ENCODE measurements at regions not wholly inside any gene's neighbourhood (a gene's known extent, or its start where the extent isn't known, plus 50 kb on each side); places are given as distances from the start of the nearest gene placed in this dataset.

GRCh38 chr3:72437661-72438406 is 410.4 kb downstream of the SHQ1 start:
- Histone ChIP-seq H3K4me1 (peaks cover 6% of the 10 kb centered on the region), H3K9me3 (no peaks in the 10 kb centered on the region), H3K27ac (no peak overlapping the region), H3K27me3 (no peaks in the 10 kb centered on the region), H3K4me3 (no peak overlapping the region), H3K36me3 (ENCODE audit: low read depth, missing control alignments) (no peaks in the 10 kb centered on the region)
- no peak for DNase-seq
- WGBS, 2 donors: 72 to 83% methylated on average over 5 of the region's 5 CpGs
- TF ChIP-seq CTCF (IDR thresholded peaks at IDR 0.05): no peak
- no peak for TF ChIP-seq POLR2A (IDR thresholded peaks at IDR 0.05)
- intact Hi-C loops (cut with DNase I; ENCODE audit: low total_unique reads): no loop called here

- Histone ChIP-seq H3K27ac (no peak overlapping the region), H3K4me3 (no peak overlapping the region), H3K4me1 (peaks cover 6% of the 10 kb centered on the region), H3K27me3 (no peaks in the 10 kb centered on the region), H3K36me3 (ENCODE audit: low read depth, missing control alignments) (no peaks in the 10 kb centered on the region), H3K9me3 (no peaks in the 10 kb centered on the region)
- WGBS, 2 donors: 67 to 73% methylated on average over 7 of the region's 7 CpGs
- DNase-seq: no peak
- TF ChIP-seq CTCF (IDR thresholded peaks at IDR 0.05) (no peak), POLR2A (IDR thresholded peaks at IDR 0.05) (no peak)
- intact Hi-C loops (cut with DNase I; ENCODE audit: low total_unique reads): no loop called here
Observed at GRCh38 chr3:72436863-72437592, 411.2 kb downstream of the SHQ1 start.

DNA sequence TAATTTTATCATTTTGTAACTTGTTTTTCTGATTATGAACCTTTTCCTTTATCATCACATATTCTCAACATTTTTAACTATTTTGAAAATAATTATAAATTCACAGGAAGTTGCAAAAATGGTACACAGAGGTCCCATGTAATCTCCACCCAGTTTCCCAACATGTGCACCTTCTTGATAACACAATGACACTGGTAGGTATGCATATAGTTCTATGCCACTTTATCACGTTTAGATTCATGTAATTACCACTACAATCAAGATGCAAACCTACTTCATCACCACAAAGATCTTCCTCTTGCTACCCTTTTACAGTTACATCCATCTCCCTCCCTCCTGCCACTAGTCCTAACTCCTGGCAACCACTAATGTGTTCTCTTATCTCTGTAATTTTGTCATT is 413.9 kb downstream of the SHQ1 start:
- Histone ChIP-seq H3K4me3 (no peak overlapping the region), H3K9me3 (no peaks in the 10 kb centered on the region), H3K4me1 (peaks cover under 1% of the 10 kb centered on the region), H3K27me3 (no peaks in the 10 kb centered on the region), H3K27ac (no peak overlapping the region), H3K36me3 (ENCODE audit: low read depth, missing control alignments) (no peaks in the 10 kb centered on the region)
- intact Hi-C loops (cut with DNase I; ENCODE audit: low total_unique reads): no loop called here
- 55 to 67% methylated on average over 1 of the region's 1 CpG for WGBS, 2 donors
- TF ChIP-seq CTCF (IDR thresholded peaks at IDR 0.05): no peak
- TF ChIP-seq POLR2A (IDR thresholded peaks at IDR 0.05): no peak
- no peak for DNase-seq

GRCh38 chr3:72432246-72432645 is 416.0 kb downstream of the SHQ1 start:
- 90 to 91% methylated on average over 7 of the region's 7 CpGs for WGBS, 2 donors
- intact Hi-C loops (cut with DNase I; ENCODE audit: low total_unique reads): no loop called here
- Histone ChIP-seq H3K27me3 (no peaks in the 10 kb centered on the region), H3K27ac (no peak overlapping the region), H3K36me3 (ENCODE audit: low read depth, missing control alignments) (no peaks in the 10 kb centered on the region), H3K4me3 (no peak overlapping the region), H3K9me3 (no peaks in the 10 kb centered on the region), H3K4me1 (peaks cover 6% of the 10 kb centered on the region)
- no peak for DNase-seq
- TF ChIP-seq CTCF (IDR thresholded peaks at IDR 0.05) (no peak), POLR2A (IDR thresholded peaks at IDR 0.05) (no peak)

All from testis (tissue), 2 donors.